KMS-11 (cell line): ENCODE measurements at regions not wholly inside any gene's neighbourhood (a gene's known extent, or its start where the extent isn't known, plus 50 kb on each side); places are given as distances from the start of the nearest gene placed in this dataset.

ENCODE experiments used
- H2AFZ ChIP-seq: fragments of 200-600 bp; sonication (generic); 2 replicates; pipeline ENCODE4 v1.6.1; 2016; ENCODE audit warnings: antibody characterized with exemption, mixed run types, low read depth
- H3K27ac ChIP-seq: fragments of 200-600 bp; sonication (generic); 2 replicates; pipeline ENCODE4 v1.6.1; 2016; ENCODE audit warnings: mild to moderate bottlenecking, mixed run types
- H3K27me3 ChIP-seq: fragments of 200-600 bp; sonication (generic); 2 replicates; pipeline ENCODE4 v1.6.1; 2017; ENCODE audit warnings: mild to moderate bottlenecking, low read depth, mixed run types, moderate library complexity; ENCODE audit not compliant: insufficient read depth
- H3K36me3 ChIP-seq: fragments of 200-600 bp; sonication (generic); 2 replicates; pipeline ENCODE4 v1.6.1; 2017; ENCODE audit warnings: mild to moderate bottlenecking, mixed run types; ENCODE audit not compliant: insufficient read depth
- H3K4me1 ChIP-seq: fragments of 200-600 bp; sonication (generic); 2 replicates; pipeline ENCODE4 v1.6.1; 2016; ENCODE audit warnings: mild to moderate bottlenecking, low read depth, mixed run types; ENCODE audit not compliant: poor library complexity, severe bottlenecking
- H3K4me2 ChIP-seq: fragments of 200-600 bp; sonication (generic); 2 replicates; pipeline ENCODE4 v1.7.0; 2016; ENCODE audit warnings: mild to moderate bottlenecking, mixed run types
- H3K4me3 ChIP-seq: fragments of 200-600 bp; sonication (generic); IDR thresholded peaks from 2 replicates; pipeline ENCODE4 v1.6.1; 2017; ENCODE audit warnings: low read depth, low read length, mixed read lengths; ENCODE audit not compliant: insufficient read depth
- H3K79me2 ChIP-seq: fragments of 200-600 bp; sonication (generic); 2 replicates; pipeline ENCODE4 v1.6.1; 2016; ENCODE audit warnings: low read depth, mixed run types; ENCODE audit not compliant: insufficient read depth
- H3K9ac ChIP-seq: fragments of 200-600 bp; sonication (generic); 2 replicates; pipeline ENCODE4 v1.6.1; 2016; ENCODE audit warnings: mild to moderate bottlenecking, mixed run types
- H4K20me1 ChIP-seq: fragments of 200-600 bp; sonication (generic); 2 replicates; pipeline ENCODE4 v1.6.1; 2016; ENCODE audit warnings: mild to moderate bottlenecking, mixed run types; ENCODE audit not compliant: insufficient read depth
- CTCF ChIP-seq: fragments of 200-600 bp; sonication (generic); conservative IDR thresholded peaks from 2 replicates; pipeline ENCODE4 v1.6.1; 2017; ENCODE audit warnings: low read depth, mild to moderate bottlenecking, antibody characterized with exemption, low read length, moderate library complexity, mixed read lengths

- Histone ChIP-seq H3K27ac (no peak overlapping the region), H3K27me3 (no peaks in the 10 kb centered on the region), H3K79me2 (no peaks in the 10 kb centered on the region)
These were observed 287.9 kb downstream of the ETAA1 start for GRCh38 chr2:67684991-67685390.

GRCh38 chr2:67686254-67686653, 289.1 kb downstream of the ETAA1 start:
- no peaks in the 10 kb centered on the region for H4K20me1 ChIP-seq
- no peaks in the 10 kb centered on the region for H3K27me3 ChIP-seq

More at GRCh38 chr2:67684991-67685390, 287.9 kb downstream of the ETAA1 start:
- Histone ChIP-seq H2AFZ (no peak overlapping the region), H4K20me1 (no peaks in the 10 kb centered on the region), H3K4me3 (no peak overlapping the region), H3K4me2 (no peak overlapping the region), H3K36me3 (no peaks in the 10 kb centered on the region), H3K9ac (no peak overlapping the region), H3K4me1 (no peaks in the 10 kb centered on the region)
- TF ChIP-seq CTCF = no peak

GRCh38 chr2:67689186-67689585, 292.1 kb downstream of the ETAA1 start:
- Histone ChIP-seq H3K27me3 (no peaks in the 10 kb centered on the region), H4K20me1 (no peaks in the 10 kb centered on the region), H3K4me1 (no peaks in the 10 kb centered on the region), H3K79me2 (no peaks in the 10 kb centered on the region), H3K4me3 (no peak overlapping the region), H3K36me3 (no peaks in the 10 kb centered on the region), H2AFZ (no peak overlapping the region), H3K27ac (no peak overlapping the region), H3K4me2 (no peak overlapping the region), H3K9ac (no peak overlapping the region)
- no peak for TF ChIP-seq CTCF

More at GRCh38 chr2:67686254-67686653, 289.1 kb downstream of the ETAA1 start:
- Histone ChIP-seq H3K27ac (no peak overlapping the region), H3K4me1 (no peaks in the 10 kb centered on the region), H3K4me3 (no peak overlapping the region), H3K36me3 (no peaks in the 10 kb centered on the region), H3K9ac (no peak overlapping the region), H2AFZ (no peak overlapping the region), H3K79me2 (no peaks in the 10 kb centered on the region), H3K4me2 (no peak overlapping the region)
- no peak for TF ChIP-seq CTCF

GRCh38 chr2:67689651-67690050, 292.5 kb downstream of the ETAA1 start:
- H3K9ac ChIP-seq = no peak overlapping the region
- H2AFZ ChIP-seq = no peak overlapping the region
- no peak overlapping the region for H3K4me3 ChIP-seq
- H3K36me3 ChIP-seq = no peaks in the 10 kb centered on the region
- H4K20me1 ChIP-seq = no peaks in the 10 kb centered on the region
- H3K4me1 ChIP-seq = no peaks in the 10 kb centered on the region
- H3K27me3 ChIP-seq = no peaks in the 10 kb centered on the region
- H3K27ac ChIP-seq = no peak overlapping the region
- no peaks in the 10 kb centered on the region for H3K79me2 ChIP-seq
- no peak overlapping the region for H3K4me2 ChIP-seq
- no peak for TF ChIP-seq CTCF
